ENCODE measurements at regions not wholly inside any gene's neighbourhood (a gene's known extent, or its start where the extent isn't known, plus 50 kb on each side); places are given as distances from the start of the nearest gene placed in this dataset.
"Not testable (repeated sequence)": the region's sequence is repeated elsewhere in the genome, so short reads cannot be mapped to it uniquely, and the experiment has no call there.

GRCh38 chr20:40019510-40019909 lies 669.5 kb downstream of the MAFB start:
- no peak for DNase-seq

GRCh38 chr20:40017765-40018164 lies 671.3 kb downstream of the MAFB start:
- no peak for DNase-seq

GRCh38 chr20:40016890-40017289 lies 672.1 kb downstream of the MAFB start:
- no peak for DNase-seq

GRCh38 chr20:40016392-40016791 lies 672.6 kb downstream of the MAFB start:
- DNase-seq = no peak

- DNase-seq = not testable (repeated sequence)
Measured at GRCh38 chr20:40012026-40012425, 677.0 kb downstream of the MAFB start.

GRCh38 chr20:40010483-40010882 lies 678.6 kb downstream of the MAFB start:
- DNase-seq = no peak

GRCh38 chr20:40009542-40009941 lies 679.5 kb downstream of the MAFB start:
- DNase-seq = no peak

- no peak for DNase-seq
Measured at GRCh38 chr20:40008177-40008576, 680.9 kb downstream of the MAFB start.

- no peak for DNase-seq
Measured at GRCh38 chr20:40006168-40006860, 682.7 kb downstream of the MAFB start.

- DNase-seq = not testable (repeated sequence)
Measured at GRCh38 chr20:40004092-40004491, 684.9 kb downstream of the MAFB start.

GRCh38 chr20:39993742-39994141 lies 695.3 kb downstream of the MAFB start:
- no peak for DNase-seq

GRCh38 chr20:39990692-39991091 lies 698.3 kb downstream of the MAFB start:
- DNase-seq = no peak

- no peak for DNase-seq
Measured at GRCh38 chr20:39988991-39989390, 700.0 kb downstream of the MAFB start.

GRCh38 chr20:39986173-39986904 lies 702.7 kb downstream of the MAFB start:
- peak; percentile 65 for DNase-seq

- DNase-seq = no peak
Measured at GRCh38 chr20:39985271-39985827, 703.7 kb downstream of the MAFB start.

GRCh38 chr20:39983655-39984054 lies 705.4 kb downstream of the MAFB start:
- no peak for DNase-seq

GRCh38 chr20:39983183-39983582 lies 705.9 kb downstream of the MAFB start:
- DNase-seq = no peak

GRCh38 chr20:39974966-39975501 lies 714.0 kb downstream of the MAFB start:
- no peak for DNase-seq

- DNase-seq = no peak
Measured at GRCh38 chr20:39968495-39968894, 720.5 kb downstream of the MAFB start.

- no peak for DNase-seq
Measured at GRCh38 chr20:39967806-39968205, 721.2 kb downstream of the MAFB start.

- DNase-seq = no peak
Measured at GRCh38 chr20:39961637-39962244, 727.3 kb downstream of the MAFB start.

- DNase-seq = no peak
Measured at GRCh38 chr20:39960522-39961428, 728.3 kb downstream of the MAFB start.

Measured in kidney glomerular epithelial cell (primary cell).